ENCODE measurements at regions not wholly inside any gene's neighbourhood (a gene's known extent, or its start where the extent isn't known, plus 50 kb on each side); places are given as distances from the start of the nearest gene placed in this dataset.
"Not testable (repeated sequence)": the region's sequence is repeated elsewhere in the genome, so short reads cannot be mapped to it uniquely, and the experiment has no call there.

DNA sequence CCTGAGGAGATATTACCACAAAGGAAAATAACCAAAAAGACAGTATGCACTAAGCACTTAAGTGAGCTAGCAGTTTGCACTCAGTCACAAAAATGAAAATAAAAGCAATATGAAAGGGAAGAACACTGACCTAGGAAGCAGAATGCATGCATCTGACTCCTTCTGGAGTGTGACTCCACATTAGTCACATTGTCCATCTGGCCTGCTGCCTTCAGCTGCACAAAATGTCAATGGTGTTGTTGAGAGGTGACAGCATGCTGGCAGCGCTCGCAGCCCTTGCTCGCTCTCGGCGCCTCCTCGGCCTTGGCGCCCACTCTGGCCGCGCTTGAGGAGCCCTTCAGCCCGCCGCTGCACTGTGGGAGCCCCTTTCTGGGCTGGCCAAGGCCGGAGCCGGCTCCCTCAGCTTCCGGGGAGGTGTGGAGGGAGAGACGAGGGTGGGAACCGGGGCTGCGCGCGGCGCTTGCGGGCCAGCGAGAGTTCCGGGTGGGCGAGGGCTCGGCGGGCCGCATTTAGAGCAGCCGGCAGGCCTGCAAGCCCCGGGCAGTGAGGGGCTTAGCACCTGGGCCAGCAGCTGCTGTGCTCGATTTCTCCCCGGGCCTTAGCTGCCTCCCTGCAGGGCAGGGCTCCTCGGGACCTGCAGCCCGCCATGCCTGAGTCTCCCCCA is 874.8 kb downstream of the RAB28 start:
- H3K4me1 ChIP-seq (ENCODE audit: control insufficient read depth in 3 of 3, insufficient read depth in 3 of 3, low read length in 3 of 3); H3K9ac ChIP-seq (ENCODE audit: low read depth in 1 of 3, low read length in 3 of 3); H3K27me3 ChIP-seq (ENCODE audit: control insufficient read depth in 3 of 3, insufficient read depth in 3 of 3, low read length in 3 of 3); H3K4me3 ChIP-seq (ENCODE audit: low read length in 3 of 3); H3K36me3 ChIP-seq (ENCODE audit: control insufficient read depth in 3 of 3, insufficient read depth in 3 of 3, low read length in 3 of 3); H3K27ac ChIP-seq (ENCODE audit: low read depth, low read length); H3K9me3 ChIP-seq (ENCODE audit: control insufficient read depth in 3 of 3, low read length in 3 of 3): not testable (repeated sequence)

DNA sequence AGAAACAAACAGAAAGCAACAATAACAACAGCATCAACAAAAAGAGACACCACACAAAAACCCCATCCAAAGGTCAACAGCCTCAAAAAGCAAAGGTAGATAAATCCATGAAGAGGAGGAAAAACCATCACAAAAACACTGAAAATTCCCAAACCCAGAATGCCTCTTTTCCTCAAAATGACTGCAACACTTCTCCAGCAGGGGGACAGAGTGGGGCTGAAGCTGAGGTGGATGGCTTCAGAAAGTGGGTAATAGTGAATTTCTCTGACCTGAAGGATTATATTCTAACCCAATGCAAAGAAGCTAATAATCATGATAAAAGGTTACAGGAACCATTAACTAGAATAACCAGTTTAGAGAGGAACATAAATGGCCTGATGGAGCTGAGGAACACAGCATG is 888.2 kb downstream of the RAB28 start:
- no peaks in the 10 kb centered on the region for H3K36me3 ChIP-seq (ENCODE audit: control insufficient read depth in 3 of 3, insufficient read depth in 3 of 3, low read length in 3 of 3)
- H3K27me3 ChIP-seq (ENCODE audit: control insufficient read depth in 3 of 3, insufficient read depth in 3 of 3, low read length in 3 of 3): no peaks in the 10 kb centered on the region
- no peaks in the 10 kb centered on the region for H3K4me1 ChIP-seq (ENCODE audit: control insufficient read depth in 3 of 3, insufficient read depth in 3 of 3, low read length in 3 of 3)
- H3K9me3 ChIP-seq (ENCODE audit: control insufficient read depth in 3 of 3, low read length in 3 of 3): no peaks in the 10 kb centered on the region
- H3K9ac ChIP-seq (ENCODE audit: low read depth in 1 of 3, low read length in 3 of 3): no peak overlapping the region
- no peak overlapping the region for H3K4me3 ChIP-seq (ENCODE audit: low read length in 3 of 3)
- H3K27ac ChIP-seq (ENCODE audit: low read depth, low read length): no peak overlapping the region

DNA sequence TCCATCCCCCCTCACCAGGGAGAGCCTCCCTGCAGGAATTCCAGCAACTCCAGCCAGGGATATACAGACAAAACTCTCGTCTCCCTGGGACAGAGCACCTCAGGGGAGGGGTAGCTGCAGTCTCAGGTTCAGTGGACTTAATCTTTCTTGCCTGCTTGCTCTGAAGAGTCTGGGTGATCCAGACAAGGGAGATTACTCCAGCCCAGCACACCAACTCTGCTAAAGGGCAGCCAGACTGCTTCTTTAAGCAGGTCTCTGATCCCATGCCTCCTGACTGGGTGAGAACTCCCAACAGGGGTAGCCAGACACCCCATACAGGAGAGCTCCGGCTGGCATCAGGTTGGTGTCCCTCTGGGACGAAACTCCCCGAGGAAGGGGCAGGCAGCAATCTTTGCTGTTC is 888.7 kb downstream of the RAB28 start:
- Histone ChIP-seq H3K27ac (ENCODE audit: low read depth, low read length) (no peak overlapping the region), H3K9ac (ENCODE audit: low read depth in 1 of 3, low read length in 3 of 3) (no peak overlapping the region), H3K36me3 (ENCODE audit: control insufficient read depth in 3 of 3, insufficient read depth in 3 of 3, low read length in 3 of 3) (no peaks in the 10 kb centered on the region), H3K4me1 (ENCODE audit: control insufficient read depth in 3 of 3, insufficient read depth in 3 of 3, low read length in 3 of 3) (no peaks in the 10 kb centered on the region), H3K4me3 (ENCODE audit: low read length in 3 of 3) (no peak overlapping the region), H3K9me3 (ENCODE audit: control insufficient read depth in 3 of 3, low read length in 3 of 3) (no peaks in the 10 kb centered on the region), H3K27me3 (ENCODE audit: control insufficient read depth in 3 of 3, insufficient read depth in 3 of 3, low read length in 3 of 3) (no peaks in the 10 kb centered on the region)

GRCh38 chr4:12588582-12588981 is 895.6 kb downstream of the RAB28 start:
- Histone ChIP-seq H3K27ac (ENCODE audit: low read depth, low read length) (no peak overlapping the region), H3K4me1 (ENCODE audit: control insufficient read depth in 3 of 3, insufficient read depth in 3 of 3, low read length in 3 of 3) (no peaks in the 10 kb centered on the region), H3K9ac (ENCODE audit: low read depth in 1 of 3, low read length in 3 of 3) (no peak overlapping the region), H3K9me3 (ENCODE audit: control insufficient read depth in 3 of 3, low read length in 3 of 3) (no peaks in the 10 kb centered on the region), H3K27me3 (ENCODE audit: control insufficient read depth in 3 of 3, insufficient read depth in 3 of 3, low read length in 3 of 3) (no peaks in the 10 kb centered on the region), H3K4me3 (ENCODE audit: low read length in 3 of 3) (no peak overlapping the region), H3K36me3 (ENCODE audit: control insufficient read depth in 3 of 3, insufficient read depth in 3 of 3, low read length in 3 of 3) (no peaks in the 10 kb centered on the region)

GRCh38 chr4:12586242-12587006 is 897.7 kb downstream of the RAB28 start:
- Histone ChIP-seq H3K36me3 (ENCODE audit: control insufficient read depth in 3 of 3, insufficient read depth in 3 of 3, low read length in 3 of 3) (no peaks in the 10 kb centered on the region), H3K27ac (ENCODE audit: low read depth, low read length) (no peak overlapping the region), H3K9ac (ENCODE audit: low read depth in 1 of 3, low read length in 3 of 3) (no peak overlapping the region), H3K27me3 (ENCODE audit: control insufficient read depth in 3 of 3, insufficient read depth in 3 of 3, low read length in 3 of 3) (no peaks in the 10 kb centered on the region), H3K9me3 (ENCODE audit: control insufficient read depth in 3 of 3, low read length in 3 of 3) (no peaks in the 10 kb centered on the region), H3K4me3 (ENCODE audit: low read length in 3 of 3) (no peak overlapping the region), H3K4me1 (ENCODE audit: control insufficient read depth in 3 of 3, insufficient read depth in 3 of 3, low read length in 3 of 3) (no peaks in the 10 kb centered on the region)

DNA sequence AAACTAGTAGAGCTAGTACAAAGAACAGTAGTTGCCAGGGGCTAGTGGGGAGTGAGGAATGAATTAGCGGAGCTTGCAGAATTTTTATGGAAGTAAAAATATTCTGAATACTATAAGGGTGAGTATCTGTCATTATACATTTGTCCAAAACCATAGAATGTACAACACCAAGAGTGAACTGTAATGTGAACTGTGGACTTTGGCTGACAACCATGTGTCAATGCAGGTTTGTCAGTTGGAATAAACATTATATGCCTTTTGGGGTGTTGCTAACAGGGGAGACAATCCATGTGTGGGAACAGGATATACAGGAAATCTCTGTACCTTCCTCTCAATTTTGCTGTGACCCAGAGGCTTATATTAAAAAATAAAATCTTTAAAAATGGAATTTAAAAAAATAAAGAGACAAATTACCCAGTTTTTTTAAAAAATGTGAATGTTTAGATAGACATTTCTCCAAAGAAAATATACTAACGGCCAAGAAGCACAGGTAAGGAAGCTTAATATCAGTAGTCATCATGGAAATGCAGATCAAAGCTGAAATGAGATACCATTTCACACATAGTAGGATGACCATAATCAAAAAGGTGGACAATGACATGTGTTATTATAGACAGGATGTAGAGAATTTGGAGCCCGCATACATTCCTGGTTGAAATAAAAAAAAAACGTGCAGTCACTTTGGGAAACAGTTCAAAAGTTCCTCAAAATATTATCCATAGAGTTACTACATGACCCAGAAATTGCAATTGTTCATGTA is 899.8 kb downstream of the RAB28 start:
- H3K27me3 ChIP-seq (ENCODE audit: control insufficient read depth in 3 of 3, insufficient read depth in 3 of 3, low read length in 3 of 3): no peaks in the 10 kb centered on the region
- H3K9me3 ChIP-seq (ENCODE audit: control insufficient read depth in 3 of 3, low read length in 3 of 3): no peaks in the 10 kb centered on the region
- H3K4me1 ChIP-seq (ENCODE audit: control insufficient read depth in 3 of 3, insufficient read depth in 3 of 3, low read length in 3 of 3): no peaks in the 10 kb centered on the region
- H3K9ac ChIP-seq (ENCODE audit: low read depth in 1 of 3, low read length in 3 of 3): no peak overlapping the region
- H3K4me3 ChIP-seq (ENCODE audit: low read length in 3 of 3): no peak overlapping the region
- H3K27ac ChIP-seq (ENCODE audit: low read depth, low read length): no peak overlapping the region
- no peaks in the 10 kb centered on the region for H3K36me3 ChIP-seq (ENCODE audit: control insufficient read depth in 3 of 3, insufficient read depth in 3 of 3, low read length in 3 of 3)

- H3K4me3 ChIP-seq (ENCODE audit: low read length in 3 of 3): no peak overlapping the region
- H3K27ac ChIP-seq (ENCODE audit: low read depth, low read length): no peak overlapping the region
- no peaks in the 10 kb centered on the region for H3K9me3 ChIP-seq (ENCODE audit: control insufficient read depth in 3 of 3, low read length in 3 of 3)
- H3K9ac ChIP-seq (ENCODE audit: low read depth in 1 of 3, low read length in 3 of 3): no peak overlapping the region
- H3K36me3 ChIP-seq (ENCODE audit: control insufficient read depth in 3 of 3, insufficient read depth in 3 of 3, low read length in 3 of 3): no peaks in the 10 kb centered on the region
- H3K27me3 ChIP-seq (ENCODE audit: control insufficient read depth in 3 of 3, insufficient read depth in 3 of 3, low read length in 3 of 3): no peaks in the 10 kb centered on the region
- H3K4me1 ChIP-seq (ENCODE audit: control insufficient read depth in 3 of 3, insufficient read depth in 3 of 3, low read length in 3 of 3): no peaks in the 10 kb centered on the region
These were observed 900.9 kb downstream of the RAB28 start for GRCh38 chr4:12583275-12583674.

DNA sequence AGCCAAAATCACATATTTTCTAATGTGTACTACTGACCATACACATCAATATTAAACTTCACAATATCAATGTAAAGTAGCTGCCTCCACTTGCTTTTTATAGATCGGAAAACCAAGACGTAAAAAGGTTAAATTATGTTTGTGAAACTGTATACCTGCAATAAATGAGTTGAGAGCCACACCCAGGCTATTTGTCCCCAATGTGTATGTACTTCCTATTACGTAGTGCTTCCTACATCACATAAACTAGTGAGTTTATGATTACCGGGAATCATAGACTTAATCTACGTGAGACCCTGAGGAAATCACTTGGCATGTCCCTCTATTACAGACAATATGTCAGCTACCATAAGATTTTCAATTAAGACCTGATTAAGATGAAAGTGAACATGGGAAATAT is 903.4 kb downstream of the RAB28 start:
- H3K4me3 ChIP-seq (ENCODE audit: low read length in 3 of 3): no peak overlapping the region
- H3K4me1 ChIP-seq (ENCODE audit: control insufficient read depth in 3 of 3, insufficient read depth in 3 of 3, low read length in 3 of 3): no peaks in the 10 kb centered on the region
- H3K36me3 ChIP-seq (ENCODE audit: control insufficient read depth in 3 of 3, insufficient read depth in 3 of 3, low read length in 3 of 3): no peaks in the 10 kb centered on the region
- H3K27me3 ChIP-seq (ENCODE audit: control insufficient read depth in 3 of 3, insufficient read depth in 3 of 3, low read length in 3 of 3): no peaks in the 10 kb centered on the region
- H3K9me3 ChIP-seq (ENCODE audit: control insufficient read depth in 3 of 3, low read length in 3 of 3): no peaks in the 10 kb centered on the region
- no peak overlapping the region for H3K27ac ChIP-seq (ENCODE audit: low read depth, low read length)
- no peak overlapping the region for H3K9ac ChIP-seq (ENCODE audit: low read depth in 1 of 3, low read length in 3 of 3)

- Histone ChIP-seq H3K4me3 (ENCODE audit: low read length in 3 of 3) (no peak overlapping the region), H3K36me3 (ENCODE audit: control insufficient read depth in 3 of 3, insufficient read depth in 3 of 3, low read length in 3 of 3) (no peaks in the 10 kb centered on the region), H3K9me3 (ENCODE audit: control insufficient read depth in 3 of 3, low read length in 3 of 3) (no peaks in the 10 kb centered on the region), H3K4me1 (ENCODE audit: control insufficient read depth in 3 of 3, insufficient read depth in 3 of 3, low read length in 3 of 3) (no peaks in the 10 kb centered on the region), H3K9ac (ENCODE audit: low read depth in 1 of 3, low read length in 3 of 3) (no peak overlapping the region), H3K27me3 (ENCODE audit: control insufficient read depth in 3 of 3, insufficient read depth in 3 of 3, low read length in 3 of 3) (no peaks in the 10 kb centered on the region), H3K27ac (ENCODE audit: low read depth, low read length) (no peak overlapping the region)
These were observed 905.0 kb downstream of the RAB28 start for GRCh38 chr4:12579172-12579571.

GRCh38 chr4:12576409-12576808 is 907.7 kb downstream of the RAB28 start:
- Histone ChIP-seq H3K36me3 (ENCODE audit: control insufficient read depth in 3 of 3, insufficient read depth in 3 of 3, low read length in 3 of 3) (no peaks in the 10 kb centered on the region), H3K4me3 (ENCODE audit: low read length in 3 of 3) (no peak overlapping the region), H3K4me1 (ENCODE audit: control insufficient read depth in 3 of 3, insufficient read depth in 3 of 3, low read length in 3 of 3) (no peaks in the 10 kb centered on the region), H3K9me3 (ENCODE audit: control insufficient read depth in 3 of 3, low read length in 3 of 3) (no peaks in the 10 kb centered on the region), H3K9ac (ENCODE audit: low read depth in 1 of 3, low read length in 3 of 3) (no peak overlapping the region), H3K27ac (ENCODE audit: low read depth, low read length) (no peak overlapping the region), H3K27me3 (ENCODE audit: control insufficient read depth in 3 of 3, insufficient read depth in 3 of 3, low read length in 3 of 3) (no peaks in the 10 kb centered on the region)

All from skeletal muscle tissue (tissue), 3 donors.